Panc1 (cell line): ENCODE measurements at regions not wholly inside any gene's neighbourhood (a gene's known extent, or its start where the extent isn't known, plus 50 kb on each side); places are given as distances from the start of the nearest gene placed in this dataset.
"Not testable (repeated sequence)": the region's sequence is repeated elsewhere in the genome, so short reads cannot be mapped to it uniquely, and the experiment has no call there.

Experiments used
- ATAC-seq: fragments of 200-7000 bp; cut with Tn5 transposase; 2 replicates; pipeline ENCODE4 v1.9.1; 2020; ENCODE audit warnings: mild to moderate bottlenecking, moderate library complexity
- BruUV-seq: library from RNA; stranded (reverse); fragments of 400-500 nt; replicated peaks from 2 replicates; lab custom pipeline; 2021; lab: Mats Ljungman, UMichigan
- CTCF ChIA-PET: fragments of 300-600 bp; sonication (Branson Sonifier 250); formaldehyde crosslinking; loops from one replicate; lab custom pipeline; 2022; ENCODE audit warnings: antibody characterized with exemption; lab: Charles Lee
- POLR2A ChIA-PET: fragments of 300-600 bp; sonication (Branson Sonifier 250); formaldehyde crosslinking; loops from one replicate; lab custom pipeline; 2022; ENCODE audit warnings: antibody characterized with exemption; lab: Charles Lee
- DNase-seq: peaks from one replicate; pipeline ENCODE4 v3.0.0-alpha.2; 2010; ENCODE audit warnings: low read depth, low spot score
- H3K27ac ChIP-seq: 2 replicates; pipeline ENCODE4 v1.5.1; 2011; ENCODE audit warnings: mild to moderate bottlenecking, low read length, inconsistent platforms
- H3K27me3 ChIP-seq: fragments of 200-500 bp; sonication (Bioruptor generic); 2 replicates; pipeline ENCODE4 v1.6.0; 2014; ENCODE audit warnings: low read length, inconsistent platforms; ENCODE audit not compliant: control insufficient read depth, insufficient read depth
- H3K36me3 ChIP-seq: fragments of 200-500 bp; sonication (Bioruptor generic); 2 replicates; pipeline ENCODE4 v1.5.1; 2014; ENCODE audit warnings: inconsistent platforms, mild to moderate bottlenecking, low read length, moderate library complexity; ENCODE audit not compliant: control insufficient read depth, insufficient read depth
- H3K4me1 ChIP-seq: 2 replicates; pipeline ENCODE4 v1.5.1; 2011; ENCODE audit warnings: inconsistent platforms, mild to moderate bottlenecking, low read length, moderate library complexity; ENCODE audit not compliant: control insufficient read depth, insufficient read depth
- H3K4me3 ChIP-seq, 2 experiments: 2 replicates each; pipeline ENCODE4 v1.5.1; 2011 to 2012; ENCODE audit warnings: low read depth in 2 of 2, low read length in 2 of 2, mild to moderate bottlenecking in 2 of 2, inconsistent platforms in 1 of 2, moderate library complexity in 1 of 2
- H3K9me3 ChIP-seq: fragments of 200-500 bp; sonication (Bioruptor generic); 2 replicates; pipeline ENCODE4 v1.5.1; 2014; ENCODE audit warnings: low read depth, mild to moderate bottlenecking, inconsistent platforms, low read length, moderate library complexity; ENCODE audit not compliant: control insufficient read depth, insufficient read depth
- CTCF ChIP-seq: fragments of 450-650 bp; IDR thresholded peaks from 2 replicates; pipeline ENCODE4 v1.5.1; 2017; ENCODE audit warnings: mild to moderate bottlenecking
- POLR2AphosphoS5 ChIP-seq: IDR thresholded peaks from 2 replicates; pipeline ENCODE4 v1.6.1; 2012; ENCODE audit warnings: mild to moderate bottlenecking, low read depth, low read length, moderate library complexity
- REST ChIP-seq, 2 experiments: IDR thresholded peaks; 2 replicates each; pipeline ENCODE4 v1.6.1; 2011 to 2012; ENCODE audit warnings: low read depth in 2 of 2, control low read depth in 1 of 2, low read length in 1 of 2, mild to moderate bottlenecking in 1 of 2, moderate library complexity in 1 of 2; ENCODE audit not compliant: insufficient read depth in 1 of 2
- SIN3A ChIP-seq: IDR thresholded peaks from 2 replicates; pipeline ENCODE4 v1.6.1; 2012; ENCODE audit warnings: low read depth, mild to moderate bottlenecking, low read length, moderate library complexity, borderline replicate concordance; ENCODE audit not compliant: insufficient read depth
- TCF7L2 ChIP-seq: IDR thresholded peaks from 2 replicates; pipeline ENCODE4 v1.6.1; 2011; ENCODE audit warnings: mild to moderate bottlenecking, low read depth, low read length, inconsistent platforms
- in situ Hi-C: cut with HindIII; loops from 2 replicates; pipeline ENCODE4 v1.10.0; 2016; ENCODE audit warnings: low sequenced_read_pairs, low pct_unique_long_range_greater_than_20kb
- intact Hi-C: fragments of 100-400 bp; cut with micrococcal nuclease; formaldehyde crosslinking; loops from one replicate; pipeline ENCODE4 v1.10.0; 2022; ENCODE audit not compliant: unreplicated experiment

- no peak for TF ChIP-seq SIN3A
- TF ChIP-seq REST (IDR thresholded peaks at IDR 0.05; ENCODE audit: insufficient read depth in 1 of 2, low read depth in 2 of 2, low read length in 1 of 2) = no peak
- TF ChIP-seq POLR2AphosphoS5 = no peak
- intact Hi-C loops = no loop called here
- in situ Hi-C loops = no loop called here
- H3K4me3 ChIP-seq = no peak overlapping the region
- no peaks in the 10 kb centered on the region for H3K36me3 ChIP-seq
- POLR2A ChIA-PET = no interaction called here
- no peaks in the 10 kb centered on the region for H3K27me3 ChIP-seq
- CTCF ChIA-PET = no interaction called here
- no peak overlapping the region for H3K27ac ChIP-seq
- no peaks in the 10 kb centered on the region for H3K4me1 ChIP-seq
- no peaks in the 10 kb centered on the region for H3K9me3 ChIP-seq
- DNase-seq = no peak
- ATAC-seq = no peak
- BruUV-seq = no TSS peak
These were observed 460.3 kb upstream of the ADARB2 start for GRCh38 chr10:2197663-2198062.

- Histone ChIP-seq H3K4me3 (no peak overlapping the region), H3K4me1 (no peaks in the 10 kb centered on the region), H3K36me3 (no peaks in the 10 kb centered on the region), H3K9me3 (no peaks in the 10 kb centered on the region), H3K27me3 (no peaks in the 10 kb centered on the region), H3K27ac (no peak overlapping the region)
- TF ChIP-seq TCF7L2 (no peak), POLR2AphosphoS5 (no peak), CTCF (no peak), SIN3A (no peak), REST (IDR thresholded peaks at IDR 0.05; ENCODE audit: insufficient read depth in 1 of 2, low read depth in 2 of 2, low read length in 1 of 2) (no peak)
- no peak for DNase-seq
- no peak for ATAC-seq
- POLR2A ChIA-PET = no interaction called here
- intact Hi-C loops = no loop called here
- in situ Hi-C loops = no loop called here
- CTCF ChIA-PET = no interaction called here
- BruUV-seq = no TSS peak
These were observed 458.9 kb upstream of the ADARB2 start for GRCh38 chr10:2196272-2196671.

- in situ Hi-C loops, POLR2A ChIA-PET, CTCF ChIA-PET, H3K27ac ChIP-seq, intact Hi-C loops, BruUV-seq, H3K36me3 ChIP-seq, H3K4me3 ChIP-seq, H3K4me1 ChIP-seq, DNase-seq, H3K9me3 ChIP-seq, ATAC-seq, H3K27me3 ChIP-seq: not testable (repeated sequence)
These were observed 452.0 kb upstream of the ADARB2 start for GRCh38 chr10:2189356-2189755.
